ENCODE measurements at regions not wholly inside any gene's neighbourhood (a gene's known extent, or its start where the extent isn't known, plus 50 kb on each side); places are given as distances from the start of the nearest gene placed in this dataset.

DNA sequence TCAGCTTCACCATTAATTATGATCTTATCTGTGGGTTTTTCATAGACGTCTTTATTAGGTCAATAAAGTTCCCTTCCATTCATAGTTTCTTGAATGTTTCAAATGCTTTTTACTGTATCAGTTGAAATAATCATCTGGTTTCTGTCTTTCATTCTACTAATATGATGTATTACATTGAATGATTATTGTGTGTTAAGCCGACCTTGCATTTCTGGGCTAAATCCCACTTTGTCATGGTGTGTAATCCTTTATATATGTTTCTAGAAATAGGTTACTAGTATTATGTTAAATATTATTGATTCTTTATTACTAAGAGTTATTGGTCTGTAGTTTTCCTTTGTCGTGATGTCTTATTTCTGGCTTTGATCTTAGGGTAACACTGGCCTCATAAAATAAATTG, 134.9 kb downstream of the FASLG start:
- no peak for TF ChIP-seq POLR2A (IDR thresholded peaks at IDR 0.05)
- TF ChIP-seq, protein P1, sequence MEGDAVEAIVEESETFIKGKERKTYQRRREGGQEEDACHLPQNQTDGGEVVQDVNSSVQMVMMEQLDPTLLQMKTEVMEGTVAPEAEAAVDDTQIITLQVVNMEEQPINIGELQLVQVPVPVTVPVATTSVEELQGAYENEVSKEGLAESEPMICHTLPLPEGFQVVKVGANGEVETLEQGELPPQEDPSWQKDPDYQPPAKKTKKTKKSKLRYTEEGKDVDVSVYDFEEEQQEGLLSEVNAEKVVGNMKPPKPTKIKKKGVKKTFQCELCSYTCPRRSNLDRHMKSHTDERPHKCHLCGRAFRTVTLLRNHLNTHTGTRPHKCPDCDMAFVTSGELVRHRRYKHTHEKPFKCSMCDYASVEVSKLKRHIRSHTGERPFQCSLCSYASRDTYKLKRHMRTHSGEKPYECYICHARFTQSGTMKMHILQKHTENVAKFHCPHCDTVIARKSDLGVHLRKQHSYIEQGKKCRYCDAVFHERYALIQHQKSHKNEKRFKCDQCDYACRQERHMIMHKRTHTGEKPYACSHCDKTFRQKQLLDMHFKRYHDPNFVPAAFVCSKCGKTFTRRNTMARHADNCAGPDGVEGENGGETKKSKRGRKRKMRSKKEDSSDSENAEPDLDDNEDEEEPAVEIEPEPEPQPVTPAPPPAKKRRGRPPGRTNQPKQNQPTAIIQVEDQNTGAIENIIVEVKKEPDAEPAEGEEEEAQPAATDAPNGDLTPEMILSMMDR (IDR thresholded peaks at IDR 0.05) = no peak
